Breast epithelium (tissue), 4 donors: ENCODE measurements at regions not wholly inside any gene's neighbourhood (a gene's known extent, or its start where the extent isn't known, plus 50 kb on each side); places are given as distances from the start of the nearest gene placed in this dataset.
"Not testable (repeated sequence)": the region's sequence is repeated elsewhere in the genome, so short reads cannot be mapped to it uniquely, and the experiment has no call there.

Source experiments
- DNase-seq, 2 donors: peaks; one replicate each; pipeline ENCODE4 v3.0.0-alpha.2; 2019; ENCODE audit warnings: low spot score in 2 of 2
- H3K27ac ChIP-seq, 2 donors: fragments of 200-600 bp; sonication (generic) in 1 of 2; one replicate each; pipeline ENCODE4 v1.5.1; 2016 to 2019; ENCODE audit warnings: mild to moderate bottlenecking in 1 of 2
- H3K27me3 ChIP-seq, 2 donors: fragments of 200-600 bp; sonication (generic) in 1 of 2; one replicate each; pipeline versions ENCODE4 v1.5.1 to v1.6.0; 2017 to 2019; ENCODE audit warnings: control low read depth in 1 of 2, mild to moderate bottlenecking in 1 of 2
- H3K36me3 ChIP-seq: fragments of 200-600 bp; one replicate; pipeline ENCODE4 v1.5.1; 2019
- H3K4me1 ChIP-seq, 2 donors: fragments of 200-600 bp; sonication (generic); one replicate each; pipeline ENCODE4 v1.5.1; 2016 to 2019; ENCODE audit warnings: control low read depth in 1 of 2
- H3K4me3 ChIP-seq, 3 donors: fragments of 200-600 bp; sonication (generic); 1 replicate in 2 of 3; 2 replicates in 1 of 3; pipeline ENCODE4 v1.5.1; 2016 to 2019; ENCODE audit warnings: mild to moderate bottlenecking in 3 of 3, moderate library complexity in 2 of 3
- H3K9me3 ChIP-seq, 2 donors: fragments of 200-600 bp; sonication (generic) in 1 of 2; one replicate each; pipeline ENCODE4 v1.5.1; 2016 to 2019; ENCODE audit warnings: control low read depth in 1 of 2
- CTCF ChIP-seq, 3 donors: fragments of 450-650 bp; IDR thresholded peaks; one replicate each; pipeline ENCODE4 v1.5.1; 2016 to 2017; ENCODE audit warnings: antibody characterized with exemption in 3 of 3, mild to moderate bottlenecking in 3 of 3, moderate library complexity in 3 of 3
- POLR2A ChIP-seq: fragments of 450-650 bp; IDR thresholded peaks from one replicate; pipeline ENCODE4 v1.6.1; 2016; ENCODE audit warnings: antibody characterized with exemption, mild to moderate bottlenecking, moderate library complexity
- POLR2AphosphoS5 ChIP-seq, 3 donors: sonication (generic); formaldehyde crosslinking; IDR thresholded peaks; one replicate each; pipeline ENCODE4 v1.6.1; 2017; ENCODE audit warnings: antibody characterized with exemption in 3 of 3
- intact Hi-C: fragments of 100-400 bp; cut with DNase I; formaldehyde crosslinking; loops from one replicate; pipeline ENCODE4 v1.15.1; 2023; ENCODE audit warnings: low total_unique reads

GRCh38 chr6:14520536-14520935, 403.0 kb downstream of the CD83 start:
- H3K4me1 ChIP-seq = no peaks in the 10 kb centered on the region
- intact Hi-C loops = no loop called here
- no peak for DNase-seq
- no peak overlapping the region for H3K4me3 ChIP-seq
- no peaks in the 10 kb centered on the region for H3K36me3 ChIP-seq
- no peak for TF ChIP-seq CTCF (IDR thresholded peaks at IDR 0.05)
- TF ChIP-seq POLR2A = no peak
- no peak overlapping the region for H3K27ac ChIP-seq
- H3K9me3 ChIP-seq = no peaks in the 10 kb centered on the region
- no peaks in the 10 kb centered on the region for H3K27me3 ChIP-seq

DNA sequence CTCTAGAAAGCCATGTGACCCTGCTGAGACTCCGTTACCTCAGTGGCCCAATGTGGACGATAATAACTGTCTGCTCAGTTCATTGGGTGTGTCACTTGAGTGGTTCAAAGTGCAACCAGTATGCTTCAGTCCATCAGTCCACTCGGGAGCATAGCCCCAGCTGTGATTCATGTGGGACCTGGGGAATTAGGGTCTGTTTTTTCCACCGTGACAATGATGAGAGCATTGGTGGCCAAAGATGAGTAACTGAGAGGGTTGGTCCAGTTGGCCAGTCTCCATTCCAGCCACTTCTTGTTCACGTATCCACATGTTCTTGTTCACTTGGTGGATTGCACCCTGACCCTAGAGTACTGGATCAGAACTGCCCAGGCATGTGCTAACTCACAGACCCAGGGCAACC, 403.6 kb downstream of the CD83 start:
- TF ChIP-seq POLR2A (no peak), CTCF (IDR thresholded peaks at IDR 0.05) (no peak), POLR2AphosphoS5 (IDR thresholded peaks at IDR 0.05) (no peak)
- H3K4me1 ChIP-seq = no peaks in the 10 kb centered on the region
- no peaks in the 10 kb centered on the region for H3K9me3 ChIP-seq
- H3K4me3 ChIP-seq = no peak overlapping the region
- H3K27ac ChIP-seq = no peak overlapping the region
- no peaks in the 10 kb centered on the region for H3K27me3 ChIP-seq
- intact Hi-C loops = no loop called here
- no peak for DNase-seq
- H3K36me3 ChIP-seq = no peaks in the 10 kb centered on the region

DNA sequence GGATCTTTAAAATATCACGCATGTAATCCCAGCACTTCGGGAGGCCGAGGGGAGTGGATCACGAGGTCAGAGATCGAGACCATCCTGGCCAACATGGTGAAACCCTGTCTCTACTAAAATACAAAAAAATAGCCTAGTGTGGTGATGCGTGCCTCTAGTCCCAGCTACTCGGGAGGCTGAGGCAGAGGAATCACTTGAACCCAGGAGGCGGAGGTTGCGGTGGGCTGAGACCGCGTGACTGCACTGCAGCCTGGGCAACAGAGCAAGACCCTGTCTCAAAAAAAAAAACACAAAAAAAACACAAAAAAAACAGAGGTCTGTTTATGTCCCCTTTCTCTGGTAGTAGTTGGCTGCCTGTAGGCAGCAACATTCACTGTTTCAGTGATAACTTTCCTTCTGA, 404.3 kb downstream of the CD83 start:
- DNase-seq, H3K4me1 ChIP-seq, H3K27ac ChIP-seq, H3K9me3 ChIP-seq, H3K4me3 ChIP-seq, intact Hi-C loops, H3K27me3 ChIP-seq, H3K36me3 ChIP-seq: not testable (repeated sequence)

GRCh38 chr6:14524319-14524718, 406.7 kb downstream of the CD83 start:
- Histone ChIP-seq H3K4me3 (no peak overlapping the region), H3K27me3 (no peaks in the 10 kb centered on the region), H3K36me3 (no peaks in the 10 kb centered on the region), H3K9me3 (no peaks in the 10 kb centered on the region), H3K27ac (no peak overlapping the region), H3K4me1 (no peaks in the 10 kb centered on the region)
- TF ChIP-seq POLR2AphosphoS5 (IDR thresholded peaks at IDR 0.05) (no peak), POLR2A (no peak), CTCF (IDR thresholded peaks at IDR 0.05) (no peak)
- intact Hi-C loops = no loop called here
- no peak for DNase-seq

DNA sequence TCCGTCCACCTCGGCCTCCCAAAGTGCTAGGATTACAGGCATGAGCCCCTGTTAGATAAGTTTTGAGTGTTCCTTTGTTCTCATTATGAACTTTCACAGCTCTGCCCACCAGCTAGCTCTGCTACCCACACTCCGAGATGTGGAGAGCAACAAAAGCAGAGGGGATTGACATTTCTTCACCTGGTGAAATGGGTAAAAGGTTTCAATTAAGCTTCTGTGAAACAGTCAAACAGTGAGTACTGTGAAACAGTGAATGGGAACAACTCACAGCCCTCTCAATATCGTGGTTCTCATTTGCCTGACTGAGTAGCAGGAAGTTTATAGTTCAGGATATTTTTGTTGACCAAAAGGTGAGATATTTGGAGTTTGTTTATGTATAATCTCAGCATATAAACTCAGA, 412.8 kb downstream of the CD83 start:
- H3K4me3 ChIP-seq = no peak overlapping the region
- intact Hi-C loops = no loop called here
- TF ChIP-seq POLR2AphosphoS5 (IDR thresholded peaks at IDR 0.05) (no peak), POLR2A (no peak), CTCF (IDR thresholded peaks at IDR 0.05) (no peak)

DNA sequence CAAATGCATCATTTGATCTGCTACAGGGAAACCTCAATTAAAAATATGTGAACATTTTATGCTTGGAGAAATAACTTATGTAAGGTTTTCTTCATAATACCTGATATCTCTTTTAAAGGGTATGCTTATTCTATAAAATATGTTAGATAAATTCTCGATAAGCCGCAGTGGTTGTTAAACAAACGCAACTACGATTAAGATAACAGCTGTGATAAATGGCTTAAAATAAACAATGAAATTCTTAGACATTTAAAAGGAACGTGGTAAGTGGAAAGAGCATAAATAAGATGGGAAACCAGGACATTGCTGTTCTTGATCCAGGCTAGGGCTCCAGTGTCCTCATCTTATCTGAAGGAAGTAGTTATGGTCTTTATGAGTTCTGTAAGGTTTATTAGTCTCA, 415.9 kb downstream of the CD83 start:
- TF ChIP-seq POLR2A (no peak), POLR2AphosphoS5 (IDR thresholded peaks at IDR 0.05) (no peak), CTCF (IDR thresholded peaks at IDR 0.05) (no peak)
- intact Hi-C loops = no loop called here
- H3K27ac ChIP-seq = no peak overlapping the region
- DNase-seq = no peak
- no peaks in the 10 kb centered on the region for H3K9me3 ChIP-seq
- H3K4me3 ChIP-seq = no peak overlapping the region
- no peaks in the 10 kb centered on the region for H3K27me3 ChIP-seq
- H3K4me1 ChIP-seq = no peaks in the 10 kb centered on the region
- no peaks in the 10 kb centered on the region for H3K36me3 ChIP-seq

More for the DNA sequence above, 412.8 kb downstream of the CD83 start:
- no peaks in the 10 kb centered on the region for H3K9me3 ChIP-seq
- no peaks in the 10 kb centered on the region for H3K36me3 ChIP-seq
- no peaks in the 10 kb centered on the region for H3K4me1 ChIP-seq
- no peak overlapping the region for H3K27ac ChIP-seq
- no peak for DNase-seq
- no peaks in the 10 kb centered on the region for H3K27me3 ChIP-seq
